ENCODE measurements at regions not wholly inside any gene's neighbourhood (a gene's known extent, or its start where the extent isn't known, plus 50 kb on each side); places are given as distances from the start of the nearest gene placed in this dataset.

- in situ Hi-C loops (cut with HindIII; ENCODE audit: low sequenced_read_pairs): no loop called here
- DNase-seq (ENCODE audit: low read depth, low spot score): no peak
- TF ChIP-seq CTCF (IDR thresholded peaks at IDR 0.05; ENCODE audit: low read depth, low read length): no peak
- H3K4me3 ChIP-seq (ENCODE audit: low read depth, low read length): no peak overlapping the region
Measured at GRCh38 chr2:187105218-187105617, 256.2 kb upstream of the ZSWIM2 start.

- no peak for DNase-seq (ENCODE audit: low read depth, low spot score)
- in situ Hi-C loops (cut with HindIII; ENCODE audit: low sequenced_read_pairs): no loop called here
- TF ChIP-seq CTCF (IDR thresholded peaks at IDR 0.05; ENCODE audit: low read depth, low read length): no peak
- no peak overlapping the region for H3K4me3 ChIP-seq (ENCODE audit: low read depth, low read length)
Measured at GRCh38 chr2:187102381-187102780, 253.4 kb upstream of the ZSWIM2 start.

GRCh38 chr2:187098154-187098553 is 249.2 kb upstream of the ZSWIM2 start:
- no peak overlapping the region for H3K4me3 ChIP-seq (ENCODE audit: low read depth, low read length)
- no peak for DNase-seq (ENCODE audit: low read depth, low spot score)
- in situ Hi-C loops (cut with HindIII; ENCODE audit: low sequenced_read_pairs): no loop called here
- TF ChIP-seq CTCF (IDR thresholded peaks at IDR 0.05; ENCODE audit: low read depth, low read length): no peak

- TF ChIP-seq CTCF (IDR thresholded peaks at IDR 0.05; ENCODE audit: low read depth, low read length): no peak
- DNase-seq (ENCODE audit: low read depth, low spot score): peak; percentile 16
- in situ Hi-C loops (cut with HindIII; ENCODE audit: low sequenced_read_pairs): no loop called here
- H3K4me3 ChIP-seq (ENCODE audit: low read depth, low read length): no peak overlapping the region
Measured at GRCh38 chr2:187093771-187094412, 244.9 kb upstream of the ZSWIM2 start.

DNA sequence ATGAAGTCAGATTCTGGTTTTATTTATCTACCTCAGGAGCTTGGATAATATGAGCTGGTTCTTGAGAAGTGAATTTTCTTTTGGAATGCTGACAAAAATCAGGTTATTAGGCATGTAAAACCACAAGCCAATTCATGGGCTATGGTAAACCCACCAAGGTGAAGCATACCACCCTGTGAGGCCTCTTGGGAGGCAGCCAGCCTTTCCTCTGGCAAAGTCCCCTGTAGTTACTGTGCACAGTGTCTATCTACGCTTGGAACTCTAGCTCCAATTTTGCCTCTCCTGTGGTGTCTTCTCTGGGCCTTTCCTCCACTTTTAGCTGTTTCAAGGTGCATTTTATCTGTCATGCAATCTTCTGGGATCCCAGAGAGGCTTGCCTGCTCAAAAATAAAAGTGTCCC is 242.7 kb upstream of the ZSWIM2 start:
- in situ Hi-C loops (cut with HindIII; ENCODE audit: low sequenced_read_pairs): no loop called here
- peak; percentile 62 for DNase-seq (ENCODE audit: low read depth, low spot score)
- H3K4me3 ChIP-seq (ENCODE audit: low read depth, low read length): no peak overlapping the region
- TF ChIP-seq CTCF (IDR thresholded peaks at IDR 0.05; ENCODE audit: low read depth, low read length): no peak

DNA sequence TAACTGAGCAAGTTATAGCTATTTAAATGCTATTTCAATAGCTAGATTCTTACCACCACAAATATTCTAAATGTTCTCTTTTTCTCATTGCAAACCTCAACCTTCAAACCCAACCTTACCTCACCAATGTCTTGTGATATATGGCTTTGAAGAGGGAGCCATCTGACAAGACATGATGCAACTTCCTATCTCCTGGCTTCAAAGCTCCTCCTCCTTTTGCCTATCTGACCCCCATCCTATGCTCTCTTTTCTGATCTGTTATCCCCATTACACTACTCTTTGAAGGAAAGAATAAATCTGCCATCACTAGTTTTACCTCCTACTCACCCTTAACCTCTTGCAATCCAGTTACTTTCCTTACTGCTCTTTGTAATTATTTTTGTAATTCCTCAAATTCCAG is 235.6 kb upstream of the ZSWIM2 start:
- TF ChIP-seq CTCF (IDR thresholded peaks at IDR 0.05; ENCODE audit: low read depth, low read length): no peak
- in situ Hi-C loops (cut with HindIII; ENCODE audit: low sequenced_read_pairs): no loop called here
- H3K4me3 ChIP-seq (ENCODE audit: low read depth, low read length): no peak overlapping the region
- no peak for DNase-seq (ENCODE audit: low read depth, low spot score)

DNA sequence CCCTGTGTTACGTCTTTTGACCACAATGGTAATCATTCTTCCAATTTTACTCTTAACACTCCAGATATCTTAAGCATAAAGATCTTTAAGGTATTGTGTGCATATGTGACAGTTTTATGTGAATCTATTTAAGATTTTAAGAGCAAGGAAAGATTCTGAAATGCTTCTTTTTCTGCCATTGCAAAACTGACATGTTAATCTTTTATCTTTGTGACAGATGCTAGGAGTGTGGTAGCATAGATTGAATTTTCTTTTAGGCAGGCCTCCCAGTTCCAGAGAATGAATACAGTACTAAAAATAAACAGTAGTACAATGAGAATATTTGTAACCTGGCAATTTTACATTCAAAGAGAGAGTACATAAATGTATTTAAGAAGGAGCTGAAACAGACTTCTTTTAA is 232.5 kb upstream of the ZSWIM2 start:
- no peak for TF ChIP-seq CTCF (IDR thresholded peaks at IDR 0.05; ENCODE audit: low read depth, low read length)
- no peak for DNase-seq (ENCODE audit: low read depth, low spot score)
- in situ Hi-C loops (cut with HindIII; ENCODE audit: low sequenced_read_pairs): no loop called here
- no peak overlapping the region for H3K4me3 ChIP-seq (ENCODE audit: low read depth, low read length)
